ENCODE measurements at regions not wholly inside any gene's neighbourhood (a gene's known extent, or its start where the extent isn't known, plus 50 kb on each side); places are given as distances from the start of the nearest gene placed in this dataset.

GRCh38 chr3:56962922-56963321 lies 97.5 kb upstream of the SPATA12 start:
- no peak for DNase-seq
- no peak overlapping the region for H3K27ac ChIP-seq
- TF ChIP-seq CTCF (IDR thresholded peaks at IDR 0.05), result no peak
- no peak for FAIRE-seq
- no peaks in the 10 kb centered on the region for H3K36me3 ChIP-seq
- ATAC-seq, result no peak
- no peaks in the 10 kb centered on the region for H3K9me3 ChIP-seq
- WGBS, 2 donors, result 93 to 96% methylated on average over 2 of the region's 2 CpGs
- H3K4me1 ChIP-seq, result no peaks in the 10 kb centered on the region
- H3K27me3 ChIP-seq, result no peaks in the 10 kb centered on the region
- no peak overlapping the region for H3K4me3 ChIP-seq
- intact Hi-C loops (cut with DNase I), result no loop called here

- 73 to 84% methylated on average over 3 of the region's 3 CpGs for WGBS, 2 donors
- FAIRE-seq, result no peak
- intact Hi-C loops (cut with DNase I), result no loop called here
- Histone ChIP-seq H3K27ac (no peak overlapping the region), H3K4me1 (no peaks in the 10 kb centered on the region), H3K36me3 (no peaks in the 10 kb centered on the region), H3K4me3 (no peak overlapping the region), H3K27me3 (no peaks in the 10 kb centered on the region), H3K9me3 (no peaks in the 10 kb centered on the region)
- ATAC-seq, result no peak
- no peak for DNase-seq
- TF ChIP-seq CTCF (IDR thresholded peaks at IDR 0.05), result no peak
These were observed 98.3 kb upstream of the SPATA12 start for GRCh38 chr3:56962206-56962605.

GRCh38 chr3:56960234-56960917 lies 100.1 kb upstream of the SPATA12 start:
- H3K27me3 ChIP-seq, result no peaks in the 10 kb centered on the region
- WGBS, 2 donors, result 89 to 90% methylated on average over 6 of the region's 6 CpGs
- no peaks in the 10 kb centered on the region for H3K4me1 ChIP-seq
- intact Hi-C loops (cut with DNase I), result no loop called here
- TF ChIP-seq CTCF (IDR thresholded peaks at IDR 0.05), result no peak
- DNase-seq, result no peak
- H3K27ac ChIP-seq, result no peak overlapping the region
- H3K4me3 ChIP-seq, result no peak overlapping the region
- no peak for ATAC-seq
- H3K36me3 ChIP-seq, result no peaks in the 10 kb centered on the region
- H3K9me3 ChIP-seq, result no peaks in the 10 kb centered on the region
- FAIRE-seq, result no peak

GRCh38 chr3:56958879-56959278 lies 101.6 kb upstream of the SPATA12 start:
- FAIRE-seq (no peak), ATAC-seq (no peak), DNase-seq (no peak)
- TF ChIP-seq CTCF (IDR thresholded peaks at IDR 0.05), result no peak
- no peaks in the 10 kb centered on the region for H3K27me3 ChIP-seq
- no peaks in the 10 kb centered on the region for H3K9me3 ChIP-seq
- H3K4me3 ChIP-seq, result no peak overlapping the region
- no peaks in the 10 kb centered on the region for H3K36me3 ChIP-seq
- intact Hi-C loops (cut with DNase I), result no loop called here
- 84 to 98% methylated on average over 2 of the region's 2 CpGs for WGBS, 2 donors
- no peaks in the 10 kb centered on the region for H3K4me1 ChIP-seq
- H3K27ac ChIP-seq, result no peak overlapping the region

- 95 to 97% methylated on average over 2 of the region's 2 CpGs for WGBS, 2 donors
- H3K27me3 ChIP-seq, result no peaks in the 10 kb centered on the region
- H3K27ac ChIP-seq, result no peak overlapping the region
- FAIRE-seq, result no peak
- intact Hi-C loops (cut with DNase I), result no loop called here
- DNase-seq, result no peak
- H3K36me3 ChIP-seq, result no peaks in the 10 kb centered on the region
- ATAC-seq, result no peak
- H3K4me3 ChIP-seq, result no peak overlapping the region
- TF ChIP-seq CTCF (IDR thresholded peaks at IDR 0.05), result no peak
- no peaks in the 10 kb centered on the region for H3K4me1 ChIP-seq
- H3K9me3 ChIP-seq, result no peaks in the 10 kb centered on the region
These were observed 102.9 kb upstream of the SPATA12 start for GRCh38 chr3:56957522-56957921.
